Erythroblast (primary cell): ENCODE measurements at regions not wholly inside any gene's neighbourhood (a gene's known extent, or its start where the extent isn't known, plus 50 kb on each side); places are given as distances from the start of the nearest gene placed in this dataset.

Experiments used
- GATA1 ChIP-seq: IDR thresholded peaks from 2 replicates; pipeline ENCODE4 v1.6.1; 2011; ENCODE audit warnings: low read depth, mild to moderate bottlenecking, control low read depth, low read length, moderate library complexity
- POLR2A ChIP-seq: IDR thresholded peaks from 2 replicates; pipeline ENCODE4 v1.6.1; 2011; ENCODE audit warnings: mild to moderate bottlenecking, low read length

GRCh38 chr13:68987585-68987984, 1120.0 kb upstream of the ATXN8OS start:
- TF ChIP-seq POLR2A (no peak), GATA1 (no peak)
